AG04449 (cell line): ENCODE measurements at regions not wholly inside any gene's neighbourhood (a gene's known extent, or its start where the extent isn't known, plus 50 kb on each side); places are given as distances from the start of the nearest gene placed in this dataset.

Experiments used
- CTCF ChIA-PET: fragments of 350-600 bp; formaldehyde crosslinking; extraction: SDS; loops from one replicate; lab custom pipeline; 2021; ENCODE audit warnings: antibody characterized with exemption; lab: Yijun Ruan, JAX
- POLR2A ChIA-PET: fragments of 400-600, 350-600 bp; formaldehyde crosslinking; extraction: SDS; loops from one replicate; lab custom pipeline; 2020; ENCODE audit warnings: antibody characterized with exemption, inconsistent platforms; lab: Yijun Ruan, JAX
- DNase-seq: peaks from one replicate; pipeline ENCODE4 v3.0.0-alpha.2; 2010; ENCODE audit warnings: low read depth, low spot score
- H3K4me3 ChIP-seq: 2 replicates; pipeline ENCODE4 v1.5.1; 2011; ENCODE audit warnings: low read depth, mild to moderate bottlenecking, control low read depth, low read length
- TF ChIP-seq, protein P1 (sequence below): IDR thresholded peaks from one replicate; pipeline ENCODE4 v1.5.1; 2011; ENCODE audit warnings: mild to moderate bottlenecking, moderate library complexity, low read length, control low read depth, inconsistent platforms; ENCODE audit not compliant: insufficient read depth; ENCODE audit errors: missing control alignments

DNA sequence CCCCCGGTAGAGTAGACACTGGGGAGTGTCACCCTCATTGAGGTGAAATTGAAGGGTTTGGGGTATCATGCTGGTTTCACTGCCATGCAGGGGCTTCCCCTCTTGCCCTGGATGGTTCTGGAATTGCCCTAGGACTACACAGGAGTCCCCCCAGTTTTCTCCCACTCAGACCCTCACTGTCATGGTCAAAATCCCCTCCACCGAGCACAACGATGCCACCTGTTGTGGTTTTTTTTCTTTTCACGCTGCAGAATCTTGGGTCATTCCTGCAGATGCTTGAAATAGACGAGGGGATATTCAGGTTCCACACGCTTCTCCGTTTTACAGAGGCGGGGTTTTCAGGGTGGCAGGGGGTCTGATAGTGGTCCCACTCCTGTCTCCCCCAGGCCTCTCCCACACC lies 255.6 kb downstream of the ENGASE start:
- POLR2A ChIA-PET: no interaction called here
- CTCF ChIA-PET: no interaction called here
- no peak for DNase-seq
- TF ChIP-seq, protein P1, sequence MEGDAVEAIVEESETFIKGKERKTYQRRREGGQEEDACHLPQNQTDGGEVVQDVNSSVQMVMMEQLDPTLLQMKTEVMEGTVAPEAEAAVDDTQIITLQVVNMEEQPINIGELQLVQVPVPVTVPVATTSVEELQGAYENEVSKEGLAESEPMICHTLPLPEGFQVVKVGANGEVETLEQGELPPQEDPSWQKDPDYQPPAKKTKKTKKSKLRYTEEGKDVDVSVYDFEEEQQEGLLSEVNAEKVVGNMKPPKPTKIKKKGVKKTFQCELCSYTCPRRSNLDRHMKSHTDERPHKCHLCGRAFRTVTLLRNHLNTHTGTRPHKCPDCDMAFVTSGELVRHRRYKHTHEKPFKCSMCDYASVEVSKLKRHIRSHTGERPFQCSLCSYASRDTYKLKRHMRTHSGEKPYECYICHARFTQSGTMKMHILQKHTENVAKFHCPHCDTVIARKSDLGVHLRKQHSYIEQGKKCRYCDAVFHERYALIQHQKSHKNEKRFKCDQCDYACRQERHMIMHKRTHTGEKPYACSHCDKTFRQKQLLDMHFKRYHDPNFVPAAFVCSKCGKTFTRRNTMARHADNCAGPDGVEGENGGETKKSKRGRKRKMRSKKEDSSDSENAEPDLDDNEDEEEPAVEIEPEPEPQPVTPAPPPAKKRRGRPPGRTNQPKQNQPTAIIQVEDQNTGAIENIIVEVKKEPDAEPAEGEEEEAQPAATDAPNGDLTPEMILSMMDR: no peak
- no peak overlapping the region for H3K4me3 ChIP-seq

DNA sequence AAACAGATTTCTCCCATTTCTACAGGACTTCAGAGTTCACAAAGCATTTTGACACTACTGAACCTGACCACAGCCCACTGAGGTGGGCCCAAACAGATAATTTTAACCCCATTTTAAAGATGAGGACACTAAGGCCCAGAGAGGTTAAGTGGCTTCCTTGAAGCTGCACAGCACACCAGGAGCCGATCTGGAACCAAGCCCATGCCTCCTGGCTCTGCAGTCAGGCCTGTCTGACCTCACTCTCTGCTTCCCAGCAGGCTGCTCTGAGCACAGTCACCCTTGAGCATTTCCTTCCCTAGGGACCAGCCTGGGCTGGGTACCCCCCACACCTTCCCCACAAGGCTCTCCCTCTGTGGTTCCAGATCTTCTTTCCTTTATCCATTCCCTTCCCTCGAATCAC lies 252.2 kb downstream of the ENGASE start:
- TF ChIP-seq, protein P1: no peak
- ChIA-PET CTCF (no interaction called here), POLR2A (no interaction called here)
- no peak overlapping the region for H3K4me3 ChIP-seq
- DNase-seq: no peak

DNA sequence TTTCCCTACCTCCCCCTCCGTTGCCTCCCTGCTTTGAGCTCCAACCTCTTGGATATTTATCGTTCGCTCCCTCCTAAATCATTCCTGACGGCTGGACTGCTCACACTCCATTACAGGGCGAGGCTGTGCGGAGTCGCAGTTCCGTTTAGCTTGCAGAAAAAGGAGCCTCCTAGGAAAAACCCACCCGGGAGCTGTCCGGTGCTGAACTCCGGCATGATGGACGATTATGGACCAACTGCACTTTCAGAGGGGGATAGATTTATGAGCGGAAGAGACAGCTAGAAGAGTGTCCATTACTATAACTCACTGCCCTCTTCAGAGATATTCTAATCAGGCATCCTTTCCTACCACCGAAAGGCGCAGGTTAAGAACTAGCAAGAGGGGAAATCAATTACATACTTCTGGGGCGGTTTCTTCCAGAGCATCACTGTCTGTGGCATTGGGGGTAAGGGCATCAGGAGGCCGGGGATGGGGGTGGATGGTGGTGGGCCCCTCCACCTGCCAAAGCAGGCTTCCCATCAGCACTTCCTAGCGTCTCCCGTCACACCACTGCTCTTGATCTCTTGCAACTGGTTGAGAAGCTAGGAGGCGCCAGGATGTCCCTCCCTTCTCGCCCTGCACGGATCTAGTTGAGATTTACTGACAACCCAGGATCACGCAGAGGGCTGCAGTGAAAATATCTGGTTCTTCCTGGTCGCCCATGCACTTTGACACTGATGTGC lies 251.2 kb downstream of the ENGASE start:
- CTCF ChIA-PET: no interaction called here
- DNase-seq: no peak
- TF ChIP-seq, protein P1: no peak
- POLR2A ChIA-PET: no interaction called here
- H3K4me3 ChIP-seq: no peak overlapping the region

DNA sequence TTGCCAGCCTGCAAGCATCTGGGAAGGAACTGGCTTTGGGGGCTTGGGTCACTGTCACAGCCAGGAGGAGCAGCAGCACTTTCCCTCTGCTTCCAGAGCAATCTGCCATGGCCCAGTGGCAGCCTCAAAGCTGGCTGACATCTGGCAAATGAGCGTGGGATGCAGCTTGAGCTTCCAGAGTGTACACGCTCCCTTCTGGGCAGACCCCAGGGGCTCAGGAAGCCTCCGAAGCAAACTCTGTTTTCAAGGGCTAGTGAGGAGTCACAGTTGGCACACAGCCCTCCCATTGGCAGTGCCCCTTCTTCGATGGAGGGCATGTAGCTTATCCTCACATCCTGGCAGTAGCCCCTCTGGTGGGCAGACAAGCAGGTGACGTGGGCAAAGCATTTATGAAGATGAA lies 249.6 kb downstream of the ENGASE start:
- ChIA-PET CTCF (no interaction called here), POLR2A (no interaction called here)
- TF ChIP-seq, protein P1: no peak
- no peak for DNase-seq
- no peak overlapping the region for H3K4me3 ChIP-seq

DNA sequence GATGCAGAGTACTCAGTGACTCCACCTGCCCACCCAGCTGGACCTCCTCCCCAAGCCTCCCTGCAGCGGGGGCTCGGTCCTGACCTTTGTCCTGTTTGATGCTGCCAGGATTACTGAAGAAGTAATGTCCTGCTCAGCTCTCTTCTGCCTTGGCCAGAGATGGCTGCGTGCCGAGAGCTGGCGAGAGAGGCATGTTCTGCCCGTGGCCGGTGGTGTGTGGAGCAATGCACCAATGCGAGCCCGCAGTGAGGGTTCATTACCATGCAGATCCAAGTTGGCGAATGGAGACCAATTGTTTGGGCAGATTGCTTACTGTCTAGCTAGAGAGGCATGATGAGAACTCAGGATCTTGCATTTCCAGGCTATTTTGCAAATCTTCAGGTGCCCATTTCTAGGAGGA lies 248.9 kb downstream of the ENGASE start:
- ChIA-PET CTCF (no interaction called here), POLR2A (no interaction called here)
- TF ChIP-seq, protein P1: no peak
- DNase-seq: no peak
- no peak overlapping the region for H3K4me3 ChIP-seq

DNA sequence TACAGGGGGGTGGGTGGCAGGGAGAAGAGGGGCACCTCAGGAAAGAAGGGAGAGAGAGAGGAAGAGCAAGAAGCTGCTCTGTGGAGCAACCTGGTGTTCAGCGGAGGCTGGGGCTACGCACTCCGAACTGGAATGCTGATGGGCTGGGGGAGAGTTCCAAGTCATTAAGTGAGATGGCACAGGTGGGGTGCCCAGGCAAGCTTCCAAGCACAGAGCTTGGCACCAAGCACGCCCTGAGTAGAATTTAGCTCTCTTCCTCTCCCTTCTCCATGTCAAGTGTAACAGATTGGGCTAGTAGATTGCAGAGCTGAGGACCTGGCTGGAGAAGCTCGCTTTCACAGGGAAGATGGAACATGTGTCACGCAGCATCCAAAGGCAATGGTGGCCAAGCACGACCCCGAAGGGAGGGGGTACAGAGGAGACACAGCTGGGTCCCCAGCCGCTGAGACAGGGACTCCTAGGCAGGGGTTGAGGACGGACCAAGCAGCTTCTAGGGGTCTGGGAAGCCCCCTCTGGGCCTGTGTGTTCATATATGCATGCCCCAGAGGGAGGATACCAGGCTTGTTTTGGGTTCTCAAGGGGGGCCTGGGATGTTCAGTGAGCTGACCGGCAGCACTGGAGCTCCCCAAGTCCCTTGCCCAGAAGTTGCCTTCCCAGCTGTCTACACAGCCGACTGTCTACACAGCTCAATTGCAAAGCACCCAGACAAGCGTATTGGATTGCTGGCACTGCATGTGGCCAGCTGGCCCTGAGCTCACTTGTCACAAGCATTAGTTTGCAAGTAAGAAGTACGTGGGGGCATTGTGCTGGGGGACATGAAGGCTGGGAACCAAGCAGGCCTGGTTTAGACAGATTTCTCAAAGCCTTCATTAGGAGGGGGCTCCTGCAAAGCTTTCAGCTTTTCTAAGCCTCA lies 247.8 kb downstream of the ENGASE start:
- POLR2A ChIA-PET: no interaction called here
- H3K4me3 ChIP-seq: no peak overlapping the region
- DNase-seq: no peak
- TF ChIP-seq, protein P1: no peak
- CTCF ChIA-PET: interaction anchor here (1.0 kb wide), 1 partner anchor 79 kb away, joined by 3 read pairs; no protein-coding TSS in a partner anchor
